HuH-7.5 (cell line): ENCODE measurements at regions not wholly inside any gene's neighbourhood (a gene's known extent, or its start where the extent isn't known, plus 50 kb on each side); places are given as distances from the start of the nearest gene placed in this dataset.
"Not testable (repeated sequence)": the region's sequence is repeated elsewhere in the genome, so short reads cannot be mapped to it uniquely, and the experiment has no call there.

Experiments
- DNase-seq: peaks from one replicate; pipeline ENCODE4 v3.0.0; 2011; ENCODE audit warnings: low spot score

DNA sequence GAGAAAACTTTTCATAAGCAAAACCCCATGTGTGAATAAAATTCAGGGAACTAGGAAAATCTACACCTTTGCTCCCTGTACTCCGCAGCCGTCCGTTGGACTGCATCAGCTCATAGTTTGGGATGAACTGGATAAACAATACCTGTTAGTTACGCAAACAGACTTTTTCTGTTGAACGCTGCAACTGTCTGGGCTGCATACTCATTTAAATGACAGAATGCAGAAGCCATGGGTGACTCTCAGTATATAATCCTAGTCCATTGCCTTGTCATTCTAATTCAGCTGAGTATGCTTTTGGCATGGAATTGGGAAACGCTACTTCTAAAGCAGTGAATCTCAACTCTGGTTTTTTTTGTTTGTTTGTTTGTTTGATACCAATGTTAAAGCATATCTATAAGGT, 151.6 kb downstream of the SLITRK1 start:
- DNase-seq, result no peak

DNA sequence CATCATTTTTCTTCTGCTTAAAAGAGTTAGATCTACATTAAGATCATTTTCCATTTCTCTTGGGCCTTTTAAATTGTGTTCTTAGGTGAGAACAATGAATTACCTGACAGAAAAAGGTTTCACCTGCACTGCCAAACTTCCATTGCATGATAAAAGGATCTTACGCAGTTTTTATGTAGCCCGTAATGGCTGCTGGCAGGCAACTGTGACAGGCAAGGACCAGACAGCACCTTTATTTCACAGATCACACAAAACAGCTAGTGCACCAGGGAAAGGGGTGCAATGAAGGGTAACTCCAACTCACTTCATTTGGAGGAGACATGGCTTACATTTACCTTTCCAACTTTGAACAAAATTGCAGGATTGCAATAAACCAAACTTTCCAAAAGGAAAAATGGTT, 159.8 kb downstream of the SLITRK1 start:
- DNase-seq, result no peak

DNA sequence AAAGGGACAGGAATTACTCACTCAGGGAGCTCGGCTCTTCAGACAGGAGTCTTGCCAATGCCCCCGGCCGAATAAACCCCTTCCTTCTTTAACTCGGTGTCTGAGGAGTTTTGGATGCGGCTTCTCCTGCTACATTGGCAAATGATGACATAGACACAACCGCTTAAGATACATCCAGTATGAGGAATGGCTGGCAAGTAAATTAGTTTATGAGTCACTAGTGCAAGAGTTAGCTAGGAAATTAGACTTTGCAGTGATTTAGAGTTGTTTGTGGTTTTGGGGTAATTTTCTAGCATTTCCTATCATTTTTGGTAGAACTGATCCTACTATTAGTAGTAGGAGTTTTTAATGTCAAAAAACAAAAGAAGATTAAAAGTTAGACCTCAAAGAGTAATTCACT, 166.2 kb downstream of the SLITRK1 start:
- no peak for DNase-seq

DNA sequence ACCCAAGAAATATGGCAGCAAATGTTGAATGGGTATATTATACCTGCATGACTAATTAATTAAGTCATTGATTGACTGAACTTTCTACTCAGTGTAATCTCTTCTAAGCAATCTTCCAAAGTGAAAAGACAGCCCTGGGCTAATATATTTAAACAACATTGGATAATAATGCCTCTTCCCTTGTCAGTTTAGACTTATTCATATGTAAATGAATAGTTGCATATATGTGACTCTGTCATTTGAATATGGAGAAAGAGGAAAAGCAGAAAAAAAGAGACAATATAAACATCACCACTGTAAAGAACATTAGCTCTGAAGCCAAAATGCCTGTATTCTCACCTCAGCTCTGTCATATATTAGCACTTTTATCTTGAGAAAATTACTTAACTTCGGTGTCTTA, 168.0 kb downstream of the SLITRK1 start:
- DNase-seq, result no peak

DNA sequence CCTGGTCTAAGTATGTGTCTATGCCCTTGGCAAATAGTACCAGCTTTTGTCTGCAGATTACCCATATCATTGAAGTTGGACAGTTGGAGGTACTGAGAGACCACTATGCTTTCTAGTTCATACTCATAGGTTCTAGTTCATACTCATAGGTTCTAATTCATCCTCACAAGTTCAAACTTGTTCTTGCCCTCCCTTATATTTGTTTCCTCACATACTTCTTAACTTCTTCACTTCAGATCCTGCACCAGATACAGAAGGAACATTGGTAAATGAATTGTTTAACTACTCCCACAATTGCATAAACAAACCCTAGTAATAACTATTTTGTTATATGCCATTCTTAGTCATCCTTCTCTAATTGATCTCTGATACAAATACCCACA, 172.2 kb downstream of the SLITRK1 start:
- no peak for DNase-seq

DNA sequence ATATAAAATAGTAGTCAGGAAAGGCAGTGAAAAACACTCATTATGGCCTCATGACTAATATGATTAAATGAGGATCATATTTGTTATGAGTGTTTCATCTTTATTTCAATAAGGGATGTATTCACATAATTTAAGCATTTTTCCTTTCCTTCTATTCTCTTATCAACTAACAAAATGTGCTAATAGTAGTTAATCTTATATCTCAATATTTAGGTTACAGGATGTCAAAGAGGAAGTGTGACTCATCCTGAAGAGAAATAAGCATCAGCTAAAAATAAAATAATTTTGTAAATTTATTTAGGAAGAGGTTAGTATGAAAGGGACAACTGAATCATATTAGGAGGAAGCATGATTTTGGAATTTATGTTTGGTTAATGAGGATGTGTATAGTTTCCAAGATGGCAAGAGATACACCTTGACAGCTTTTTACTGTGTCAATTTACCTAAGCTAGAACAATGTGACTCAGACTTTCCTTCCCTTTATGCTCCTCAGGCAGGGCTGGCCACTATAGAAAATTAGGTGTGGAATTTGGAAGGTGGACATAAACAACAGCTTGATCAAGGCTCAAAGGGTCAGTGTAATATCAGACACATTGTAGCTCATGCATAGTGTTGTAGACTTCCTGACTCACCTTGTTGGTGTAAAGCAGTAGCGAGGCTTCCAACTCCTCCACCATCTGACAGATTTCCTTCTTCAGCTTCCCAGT, 172.7 kb downstream of the SLITRK1 start:
- no peak for DNase-seq

DNA sequence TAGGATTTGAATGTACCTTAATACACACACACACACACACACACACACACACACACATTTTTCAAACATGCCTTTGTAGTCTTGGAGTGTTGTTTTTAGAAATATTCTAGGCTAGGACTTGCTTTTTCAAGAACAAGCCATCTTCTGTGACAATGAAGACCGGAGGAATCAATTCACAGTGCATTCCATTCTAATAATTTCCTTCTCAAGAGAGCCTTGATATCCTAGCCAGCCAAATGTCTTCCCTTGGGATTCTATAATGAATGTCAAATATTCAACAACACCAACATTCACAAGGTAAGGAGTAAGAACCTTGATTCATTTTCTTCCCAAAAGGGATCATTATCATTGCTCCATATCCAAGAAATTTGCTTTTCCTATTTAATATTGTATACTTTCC, 180.3 kb downstream of the SLITRK1 start:
- DNase-seq, result no peak

DNA sequence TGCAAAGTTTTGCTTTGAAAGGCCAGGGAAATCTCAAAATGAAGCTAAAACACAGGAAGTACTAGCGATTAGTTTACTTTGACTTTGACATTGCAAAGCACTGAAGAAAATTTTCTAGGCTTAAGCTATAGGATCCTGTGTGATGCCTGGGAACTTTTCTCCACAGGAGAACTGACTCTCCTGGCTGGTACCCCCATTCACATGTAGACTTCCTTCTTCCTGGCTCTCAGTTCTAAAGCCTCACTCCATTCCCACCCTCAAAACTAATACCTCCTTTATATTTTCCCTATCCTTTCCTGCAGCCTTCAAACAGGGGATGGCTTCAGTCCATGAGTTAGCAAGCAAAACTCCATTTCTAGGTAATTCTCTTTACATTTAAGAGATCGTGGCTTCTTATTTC, 189.5 kb downstream of the SLITRK1 start:
- no peak for DNase-seq

DNA sequence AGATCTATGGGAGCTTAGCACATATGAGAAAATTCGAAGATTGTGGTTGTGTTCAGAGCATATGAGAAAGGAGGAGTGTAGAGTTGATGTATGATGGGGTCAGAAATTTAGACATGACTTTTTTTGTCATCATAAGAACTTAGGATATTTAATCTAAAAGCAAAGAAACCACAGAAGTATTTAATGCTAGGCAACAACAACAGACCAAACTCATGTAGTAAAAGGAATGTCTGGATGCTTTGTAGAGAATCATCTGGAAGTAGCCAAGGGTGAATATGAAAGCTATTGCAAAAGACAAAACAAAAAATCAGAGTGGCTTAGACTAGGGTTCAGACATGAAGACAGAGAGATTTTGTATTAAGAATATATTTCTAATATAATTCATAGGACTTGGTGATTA, 190.3 kb downstream of the SLITRK1 start:
- no peak for DNase-seq

DNA sequence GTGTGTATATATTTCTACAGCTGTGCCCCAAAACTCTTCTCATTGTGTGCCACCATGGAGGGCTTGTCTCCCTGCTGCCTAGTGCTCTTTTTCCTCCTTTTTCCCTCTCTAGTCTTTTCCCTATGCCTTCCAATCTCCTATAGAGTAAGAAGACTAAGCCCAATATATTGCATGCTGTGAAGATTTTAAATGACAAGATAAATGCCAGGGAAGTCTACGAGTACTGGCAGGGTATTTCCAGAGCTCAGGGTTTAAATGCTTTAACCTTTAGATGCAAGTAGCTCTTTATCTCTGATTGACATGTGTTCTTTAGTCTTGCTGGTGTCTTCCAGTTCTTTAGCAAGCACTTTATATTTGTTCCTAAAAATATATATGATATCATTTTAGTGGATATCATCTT, 200.7 kb downstream of the SLITRK1 start:
- no peak for DNase-seq

DNA sequence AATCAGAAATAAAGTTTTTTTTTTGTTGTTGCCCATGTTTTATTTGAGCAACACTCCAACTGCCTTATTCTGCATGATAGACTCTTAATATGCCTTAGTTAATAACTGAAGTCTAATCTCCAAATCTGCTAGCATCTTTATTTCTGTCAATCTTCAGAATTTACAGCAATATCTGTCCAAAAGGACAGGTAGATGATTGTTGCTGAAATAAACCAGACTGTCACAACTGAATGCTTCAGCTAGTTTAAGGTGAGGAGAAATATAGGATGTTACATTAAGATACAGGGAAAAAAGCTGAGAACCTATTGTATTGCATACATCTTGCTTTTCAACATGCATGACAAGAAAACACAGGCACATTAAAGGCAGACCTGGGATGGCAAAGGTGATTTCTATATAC, 204.3 kb downstream of the SLITRK1 start:
- DNase-seq, result no peak

DNA sequence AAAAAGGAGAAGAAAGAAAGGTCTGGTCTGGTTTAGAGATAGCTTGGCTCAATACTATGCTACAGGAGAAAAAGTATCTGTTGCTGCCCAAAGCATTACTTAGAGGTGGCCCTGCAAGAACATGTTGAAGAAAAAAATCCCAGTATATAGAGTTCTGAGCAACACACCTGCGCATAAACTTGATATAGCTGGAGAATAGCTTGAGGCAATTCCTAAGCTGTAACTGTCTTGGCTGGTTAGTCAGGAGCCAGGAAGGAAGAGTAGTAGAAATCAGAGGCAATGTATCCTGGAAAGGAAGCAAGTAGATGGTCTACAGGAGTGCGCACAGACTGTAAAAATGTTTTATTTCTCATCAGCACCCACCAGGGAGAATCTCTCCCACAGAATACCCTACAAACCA, 209.7 kb downstream of the SLITRK1 start:
- no peak for DNase-seq

DNA sequence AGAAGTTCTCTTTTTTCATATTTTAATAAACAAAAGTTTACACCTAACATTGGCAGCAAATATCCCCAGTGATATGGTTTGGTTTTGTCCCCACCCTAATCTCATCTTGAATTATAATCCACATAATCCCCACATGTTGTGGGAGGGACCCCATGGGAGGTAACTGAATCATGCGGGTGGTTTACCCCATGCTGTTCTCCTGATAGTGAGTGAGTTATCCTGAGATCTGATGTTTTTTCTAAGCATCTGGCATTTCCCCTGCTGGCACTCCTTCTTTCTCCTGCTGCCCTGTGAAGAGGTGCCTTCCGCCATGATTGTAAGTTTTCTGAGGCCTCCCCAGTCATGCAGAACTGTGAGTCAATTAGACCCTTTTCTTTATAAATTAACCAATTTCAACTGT, 214.7 kb downstream of the SLITRK1 start:
- no peak for DNase-seq

DNA sequence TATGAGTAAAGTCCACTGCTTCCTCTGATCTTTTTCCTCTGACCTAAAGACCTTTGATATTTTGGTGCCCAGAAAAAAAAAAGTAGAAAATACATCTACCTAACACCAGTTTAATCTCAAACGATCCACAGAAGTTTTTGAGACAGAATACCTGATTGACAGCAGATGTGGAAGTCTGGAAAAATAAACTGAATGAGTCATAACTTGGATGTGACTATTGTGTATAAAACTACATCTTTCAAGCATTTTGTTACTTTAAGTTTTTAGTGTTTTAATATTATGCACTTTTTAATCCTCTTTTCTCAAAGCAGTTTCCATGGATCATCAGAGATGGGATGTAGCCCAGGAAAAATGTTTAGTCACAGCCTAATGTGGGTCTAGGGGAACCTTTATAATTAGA, 216.1 kb downstream of the SLITRK1 start:
- no peak for DNase-seq

DNA sequence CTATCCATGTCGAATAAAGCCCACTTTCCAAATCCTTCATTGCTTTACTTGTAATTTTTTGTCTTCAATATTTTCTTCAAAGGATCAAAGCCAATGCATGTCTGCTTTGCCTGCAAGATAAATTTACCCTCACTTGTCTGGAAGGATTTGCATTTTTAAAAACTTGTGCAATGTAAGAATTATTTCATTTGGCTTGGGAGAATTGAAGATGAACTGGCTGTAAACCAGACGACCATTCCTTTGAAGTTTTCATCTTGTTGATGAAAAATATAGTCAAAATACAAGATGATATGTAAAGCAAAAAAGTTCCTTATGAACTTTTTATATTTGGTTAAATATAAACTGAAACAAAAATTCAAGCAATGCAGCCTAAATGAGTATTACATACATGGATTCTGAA, 225.0 kb downstream of the SLITRK1 start:
- no peak for DNase-seq

DNA sequence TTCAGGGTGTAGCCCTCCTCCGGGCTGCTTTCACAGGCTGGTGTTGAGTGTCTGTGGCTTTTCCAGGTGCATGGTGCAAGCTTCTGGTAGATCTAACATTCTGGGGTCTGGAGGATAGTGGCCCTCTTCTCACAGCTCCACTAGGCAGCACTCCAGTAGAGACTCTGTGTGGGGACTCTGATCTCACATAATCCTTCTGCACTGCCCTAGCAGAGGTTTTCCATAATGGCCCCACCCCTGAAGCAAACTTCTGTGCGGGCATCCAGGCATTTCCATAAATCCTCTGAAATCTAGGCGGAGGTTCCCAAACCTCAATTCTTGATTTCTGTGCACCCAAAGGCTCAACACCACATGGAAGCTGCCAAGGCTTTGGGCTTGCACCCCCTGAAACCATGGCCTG, 239.7 kb downstream of the SLITRK1 start:
- DNase-seq, result not testable (repeated sequence)

DNA sequence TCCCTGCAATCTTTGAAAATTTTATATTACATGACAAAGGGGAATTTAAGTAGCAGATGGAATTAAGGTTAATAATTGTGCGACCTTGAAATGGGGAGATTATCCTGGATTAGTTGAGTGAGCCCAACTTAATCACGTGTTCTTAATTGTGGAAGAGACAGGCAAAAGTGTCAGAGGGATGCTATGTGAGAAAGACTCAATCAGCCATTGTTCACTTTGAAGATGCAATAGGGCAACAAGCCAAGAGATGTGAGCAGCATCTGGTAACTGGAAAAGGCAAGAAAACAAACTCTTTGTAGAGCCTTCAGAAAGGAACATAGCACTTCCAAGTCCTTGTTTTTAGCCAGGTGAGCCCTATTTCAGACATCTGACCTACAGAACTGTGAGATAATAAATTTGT, 247.7 kb downstream of the SLITRK1 start:
- no peak for DNase-seq

DNA sequence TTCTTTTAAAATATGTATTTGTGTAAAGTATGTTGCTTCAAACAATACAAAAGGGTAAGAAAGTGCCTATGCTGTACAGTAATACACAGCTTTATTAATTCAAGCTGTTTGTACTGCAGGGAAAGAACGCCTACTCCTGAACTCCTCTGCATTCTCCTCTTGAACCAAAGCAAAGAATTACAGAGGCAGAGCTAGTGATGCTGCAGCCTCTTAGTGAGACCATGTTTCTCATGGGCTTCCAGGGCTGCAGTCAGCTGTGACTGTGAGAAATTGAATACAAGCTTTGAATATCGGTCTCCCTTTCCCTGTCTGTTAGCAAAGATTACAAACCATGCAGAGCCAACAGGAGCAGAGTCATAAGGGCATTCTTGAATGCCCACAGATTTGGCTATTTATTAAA, 248.5 kb downstream of the SLITRK1 start:
- no peak for DNase-seq

DNA sequence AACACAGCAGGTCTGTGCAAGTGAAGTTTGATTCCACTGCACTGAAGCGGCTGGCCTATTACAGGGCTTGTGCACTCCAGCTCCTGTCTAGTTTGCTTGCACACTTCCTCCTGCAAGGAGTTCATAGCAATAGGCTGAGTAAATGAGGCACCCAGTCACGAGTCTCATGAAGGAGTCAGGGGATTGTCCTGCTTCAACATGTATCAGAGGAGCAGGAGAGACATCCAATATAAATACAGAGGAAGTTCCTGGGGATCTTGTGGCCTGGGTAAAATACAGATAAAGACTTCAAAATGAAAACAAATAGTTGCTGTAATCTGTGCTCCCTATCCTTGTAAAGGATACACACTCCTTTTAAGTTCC, 259.9 kb downstream of the SLITRK1 start:
- DNase-seq, result no peak

DNA sequence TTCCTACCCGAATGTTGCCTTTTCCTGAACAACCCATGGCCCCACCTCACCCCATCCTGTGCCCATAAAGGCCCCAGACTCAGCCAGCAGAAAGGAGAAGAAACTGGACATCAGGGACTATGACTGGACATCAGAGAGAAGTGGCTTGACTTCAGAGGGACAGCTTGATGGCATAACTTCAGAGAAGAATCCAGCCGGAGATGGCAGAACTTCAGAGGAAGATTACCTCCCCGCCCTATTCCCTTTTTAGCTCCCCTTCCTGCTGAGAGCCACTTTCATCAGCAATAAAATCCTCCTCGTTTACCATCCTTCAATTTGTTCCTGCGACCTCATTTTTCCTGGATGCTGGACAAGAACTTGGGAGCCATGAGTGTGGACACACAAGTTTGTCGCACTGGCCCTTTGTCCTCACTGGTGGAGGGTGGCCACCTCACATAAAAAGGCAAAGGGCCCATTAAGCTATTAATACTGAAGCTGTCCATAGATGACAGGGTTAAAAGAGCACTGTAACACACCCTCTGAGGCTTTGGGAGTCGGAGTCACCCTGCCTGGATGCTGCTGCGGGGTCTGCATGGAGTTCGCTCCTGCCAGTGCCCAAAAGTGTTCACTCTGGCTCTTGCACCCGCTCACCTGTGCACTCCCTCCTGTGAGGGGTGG, 260.4 kb downstream of the SLITRK1 start:
- DNase-seq, result no peak

DNA sequence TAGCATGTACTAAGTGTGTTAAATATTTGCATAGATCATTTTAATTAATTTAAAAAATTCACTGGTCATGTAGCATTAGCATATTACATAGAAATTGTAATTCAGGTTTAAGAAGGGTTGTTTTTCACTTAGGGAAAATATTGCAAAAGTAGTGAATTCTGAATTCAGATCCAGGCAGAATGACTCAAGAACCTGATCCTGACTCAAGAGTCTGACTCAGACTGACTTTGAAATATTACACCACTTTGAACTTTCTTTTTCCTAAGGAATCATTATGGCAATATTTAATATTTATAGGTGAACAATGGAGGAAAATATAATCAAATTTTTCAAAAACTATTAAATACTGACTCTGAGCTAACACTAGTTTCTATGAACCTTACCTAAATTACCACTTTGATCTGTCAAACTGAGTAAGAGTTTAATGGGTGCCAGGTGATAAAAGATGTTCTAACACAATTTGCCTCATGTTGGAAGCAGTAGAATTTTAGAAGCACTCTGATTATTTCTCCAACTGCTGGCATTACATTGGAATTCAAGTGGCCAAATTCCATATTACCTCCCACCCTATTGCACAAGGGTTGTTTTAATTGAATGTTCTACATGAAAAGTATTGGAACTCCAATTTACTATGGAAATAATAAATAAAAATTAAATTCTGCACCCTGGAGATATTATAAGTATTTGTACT, 261.6 kb downstream of the SLITRK1 start:
- no peak for DNase-seq

DNA sequence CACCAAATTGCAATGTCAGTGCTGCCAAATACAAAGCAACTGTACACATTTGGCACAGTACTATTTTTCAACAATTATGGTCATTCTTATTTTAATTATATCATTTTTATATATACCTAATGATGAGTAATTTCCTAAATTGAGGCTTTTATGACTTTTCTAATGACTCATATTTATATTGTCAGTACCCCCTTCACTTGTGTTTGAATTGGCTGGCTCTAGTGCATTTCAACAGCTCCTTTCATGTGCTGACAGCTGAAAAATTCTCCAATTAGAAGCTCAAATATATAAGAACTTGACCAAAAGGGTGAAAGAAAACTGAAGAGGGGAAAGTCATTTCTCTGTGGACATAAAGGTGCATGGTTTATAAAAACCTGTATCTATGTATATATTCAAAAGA, 263.3 kb downstream of the SLITRK1 start:
- no peak for DNase-seq

DNA sequence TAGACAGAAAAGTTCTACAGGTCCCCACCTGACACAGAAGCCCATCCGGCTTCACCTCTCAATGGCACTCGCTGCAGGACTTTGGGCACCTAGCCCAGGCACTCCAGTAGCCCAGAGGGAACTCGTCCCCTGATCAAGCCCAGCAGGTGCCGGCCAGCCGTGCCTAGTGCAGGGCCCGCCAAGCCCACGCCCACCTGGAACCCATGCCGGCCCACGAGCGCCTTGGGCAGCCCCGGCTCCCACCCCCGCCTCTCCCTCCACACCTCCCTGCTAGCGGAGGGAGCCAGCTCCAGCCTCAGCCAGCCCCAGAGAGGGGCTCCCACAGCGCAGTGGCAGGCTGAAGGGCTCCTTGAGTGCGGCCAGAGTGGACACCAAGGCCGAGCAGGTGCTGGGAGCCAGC, 268.8 kb downstream of the SLITRK1 start:
- DNase-seq, result no peak

DNA sequence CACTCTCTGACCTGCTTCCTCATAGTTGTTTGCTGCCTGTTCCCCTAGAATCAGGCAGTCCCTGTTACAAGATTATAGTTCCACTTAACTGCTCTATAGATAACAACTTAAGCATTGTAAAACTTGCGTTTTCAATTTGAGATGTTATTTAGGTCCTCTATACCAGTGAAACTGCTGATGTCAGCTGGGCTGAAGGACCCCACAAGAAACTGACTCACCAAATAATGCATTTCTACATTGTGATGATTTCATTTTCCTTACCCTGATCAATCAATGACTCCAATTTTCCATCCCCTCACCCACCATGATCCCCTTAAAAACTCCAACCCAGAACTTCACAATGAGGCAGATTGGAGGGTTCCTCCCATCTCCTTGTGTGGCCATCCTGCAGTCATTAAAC, 280.7 kb downstream of the SLITRK1 start:
- DNase-seq, result no peak
